Uterus (tissue), 2 donors: ENCODE measurements at regions not wholly inside any gene's neighbourhood (a gene's known extent, or its start where the extent isn't known, plus 50 kb on each side); places are given as distances from the start of the nearest gene placed in this dataset.

ENCODE experiments used
- CTCF ChIP-seq, 4 experiments: fragments of 200-600 bp in 2 of 4; fragments of 450-650 bp in 2 of 4; sonication (generic) in 2 of 4; IDR thresholded peaks; one replicate each; pipeline ENCODE4 v1.5.1; 2016 to 2019; ENCODE audit warnings: antibody characterized with exemption in 4 of 4, mild to moderate bottlenecking in 2 of 4, moderate library complexity in 1 of 4
- POLR2A ChIP-seq, 2 donors: fragments of 450-650 bp; IDR thresholded peaks; one replicate each; pipeline ENCODE4 v1.6.1; 2016; ENCODE audit warnings: antibody characterized with exemption in 2 of 2, mild to moderate bottlenecking in 1 of 2, moderate library complexity in 1 of 2

DNA sequence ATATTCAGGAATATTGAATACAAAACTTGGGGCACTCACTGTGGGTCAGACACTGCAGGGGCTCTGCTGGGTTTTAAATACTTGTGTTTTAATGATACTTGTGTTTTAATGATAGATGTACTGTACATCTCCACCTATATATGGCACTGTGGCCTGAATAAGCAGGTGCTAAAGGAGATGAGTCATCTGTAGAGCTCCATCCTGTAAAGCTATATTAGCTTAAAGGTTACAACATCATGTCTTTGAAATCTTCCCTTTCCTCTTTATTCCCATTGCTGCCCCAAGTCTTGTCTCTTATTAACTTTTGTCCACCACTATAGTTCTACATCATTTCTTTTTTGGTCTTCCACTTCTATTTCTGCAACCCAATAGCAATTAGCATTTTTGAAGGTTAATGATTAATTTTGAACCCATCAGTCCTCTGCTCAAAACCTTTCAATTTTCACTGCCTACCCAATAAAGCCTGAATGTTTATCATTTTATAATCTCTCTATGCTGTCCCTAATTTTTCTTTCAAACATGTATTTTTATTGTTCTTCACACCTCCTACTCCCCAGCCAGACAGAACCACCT is 113.3 kb upstream of the PTGFR start:
- no peak for TF ChIP-seq POLR2A (IDR thresholded peaks at IDR 0.05)
- TF ChIP-seq CTCF (IDR thresholded peaks at IDR 0.05) = no peak
